GM23338 (cell line): ENCODE measurements at regions not wholly inside any gene's neighbourhood (a gene's known extent, or its start where the extent isn't known, plus 50 kb on each side); places are given as distances from the start of the nearest gene placed in this dataset.

ENCODE experiments used
- ATAC-seq: fragments of 200-7000 bp; cut with Tn5 transposase; 3 replicates; pipeline ENCODE4 v1.9.1; 2020
- DNase-seq: peaks from one replicate; pipeline ENCODE4 v3.0.0-alpha.2; 2015; ENCODE audit warnings: low spot score
- H2AFZ ChIP-seq: fragments of 200-600 bp; sonication (generic); 2 replicates; pipeline ENCODE4 v1.8.0; 2016; ENCODE audit warnings: antibody characterized with exemption, mild to moderate bottlenecking, moderate library complexity
- H3F3A ChIP-seq: fragments of 200-600 bp; sonication (generic); replicated peaks from 2 replicates; pipeline ENCODE4 v1.8.0; 2017; ENCODE audit warnings: antibody characterized with exemption, mixed run types, low read depth
- H3K27ac ChIP-seq: fragments of 200-600 bp; sonication (generic); 2 replicates; pipeline ENCODE4 v1.6.1; 2016; ENCODE audit warnings: low read depth
- H3K27me3 ChIP-seq: fragments of 200-600 bp; sonication (generic); 2 replicates; pipeline ENCODE4 v1.8.0; 2016; ENCODE audit warnings: mild to moderate bottlenecking, mixed run types, moderate library complexity; ENCODE audit not compliant: insufficient read depth
- H3K36me3 ChIP-seq: fragments of 200-600 bp; sonication (generic); 2 replicates; pipeline ENCODE4 v1.8.0; 2016; ENCODE audit warnings: mild to moderate bottlenecking; ENCODE audit not compliant: insufficient read depth
- H3K4me1 ChIP-seq: fragments of 200-600 bp; sonication (generic); 2 replicates; pipeline ENCODE4 v1.8.0; 2016; ENCODE audit warnings: mild to moderate bottlenecking, moderate library complexity; ENCODE audit not compliant: insufficient read depth
- H3K4me2 ChIP-seq: fragments of 200-600 bp; sonication (generic); 2 replicates; pipeline ENCODE4 v1.7.1; 2017; ENCODE audit warnings: mixed run types
- H3K4me3 ChIP-seq: fragments of 200-600 bp; sonication (generic); 2 replicates; pipeline ENCODE4 v1.6.1; 2016; ENCODE audit warnings: mixed run types
- H3K79me2 ChIP-seq: fragments of 200-600 bp; sonication (generic); replicated peaks from 2 replicates; pipeline ENCODE4 v1.8.0; 2017; ENCODE audit warnings: mild to moderate bottlenecking; ENCODE audit not compliant: insufficient read depth
- H3K9me2 ChIP-seq: fragments of 200-600 bp; sonication (generic); 2 replicates; pipeline ENCODE4 v1.8.0; 2017; ENCODE audit not compliant: insufficient read depth
- H4K20me1 ChIP-seq: fragments of 200-600 bp; sonication (generic); replicated peaks from 2 replicates; pipeline ENCODE4 v1.8.0; 2017; ENCODE audit warnings: mild to moderate bottlenecking; ENCODE audit not compliant: insufficient read depth
- H3K27ac Mint-ChIP-seq: 2 replicates; pipeline ENCODE4 v1.8.0; 2020; ENCODE audit warnings: inconsistent platforms, mild to moderate bottlenecking, moderate library complexity, mixed read lengths
- H3K27me3 Mint-ChIP-seq: 3 replicates; pipeline ENCODE4 v1.8.0; 2022; ENCODE audit warnings: low read depth, mild to moderate bottlenecking, moderate library complexity, mixed read lengths, inconsistent platforms; ENCODE audit not compliant: insufficient read depth, poor library complexity
- H3K36me3 Mint-ChIP-seq: 3 replicates; pipeline ENCODE4 v1.8.0; 2021; ENCODE audit warnings: low read depth, mild to moderate bottlenecking, inconsistent platforms, moderate library complexity, mixed read lengths
- H3K4me1 Mint-ChIP-seq: 3 replicates; pipeline ENCODE4 v1.8.0; 2020; ENCODE audit warnings: mild to moderate bottlenecking, inconsistent platforms, mixed read lengths
- H3K4me3 Mint-ChIP-seq: 3 replicates; pipeline ENCODE4 v1.8.0; 2021; ENCODE audit warnings: moderate library complexity, mild to moderate bottlenecking, inconsistent platforms, mixed read lengths
- H3K9me3 Mint-ChIP-seq: 3 replicates; pipeline ENCODE4 v1.8.0; 2020; ENCODE audit warnings: moderate library complexity, mild to moderate bottlenecking, inconsistent platforms, mixed read lengths
- CREB1 ChIP-seq: fragments of 250-450 bp; sonication (Bioruptor Pico); IDR thresholded peaks from 2 replicates; pipeline ENCODE4 v1.5.0; 2020; ENCODE audit warnings: low read depth, mild to moderate bottlenecking, moderate library complexity
- CTCF ChIP-seq, 2 experiments: fragments of 200-600 bp in 1 of 2; sonication (generic) in 1 of 2; conservative IDR thresholded peaks; 2 replicates each; pipeline versions ENCODE4 v1.5.1 to v1.6.1; 2016 to 2017; ENCODE audit warnings: antibody characterized with exemption in 2 of 2, low read depth in 2 of 2, mild to moderate bottlenecking in 2 of 2, moderate library complexity in 1 of 2
- ETS1 ChIP-seq: IDR thresholded peaks from 2 replicates; pipeline ENCODE4 v1.6.1; 2016; ENCODE audit warnings: antibody characterized with exemption
- EZH2 ChIP-seq: fragments of 200-600 bp; sonication (generic); IDR thresholded peaks from one replicate; pipeline ENCODE4 v1.8.0; 2017; ENCODE audit warnings: antibody characterized with exemption, mild to moderate bottlenecking, low read depth; ENCODE audit not compliant: unreplicated experiment
- JUNB ChIP-seq: IDR thresholded peaks from one replicate; pipeline ENCODE4 v1.6.1; 2016; ENCODE audit warnings: antibody characterized with exemption; ENCODE audit not compliant: unreplicated experiment
- NANOG ChIP-seq: IDR thresholded peaks from 2 replicates; pipeline ENCODE4 v1.6.1; 2016; ENCODE audit warnings: antibody characterized with exemption, borderline replicate concordance
- POLR2AphosphoS5 ChIP-seq: IDR thresholded peaks from 2 replicates; pipeline ENCODE4 v1.6.1; 2016; ENCODE audit warnings: antibody characterized with exemption, low read depth
- STAT1 ChIP-seq: IDR thresholded peaks from one replicate; pipeline ENCODE4 v1.6.1; 2016; ENCODE audit warnings: antibody characterized with exemption; ENCODE audit not compliant: unreplicated experiment
- ZNF114 ChIP-seq: fragments of 250-450 bp; sonication (Bioruptor Pico); IDR thresholded peaks from 2 replicates; pipeline ENCODE4 v1.5.0; 2020; ENCODE audit warnings: mild to moderate bottlenecking, moderate library complexity

GRCh38 chr20:17818187-17818586, 118.4 kb downstream of the BANF2 start:
- no peak overlapping the region for H3K4me3 ChIP-seq
- H3K4me1 ChIP-seq: peaks cover under 1% of the 10 kb centered on the region
- H3K79me2 ChIP-seq: no peaks in the 10 kb centered on the region
- H3K36me3 ChIP-seq: no peaks in the 10 kb centered on the region
- 0 out of 2 replicates have a peak, but pooled peaks cover 12% of the 10 kb centered on the region for H3K9me2 ChIP-seq
- Mint-ChIP-seq H3K4me1 (peaks cover 9% of the 10 kb centered on the region), H3K27me3 (no peaks in the 10 kb centered on the region), H3K4me3 (no peak overlapping the region), H3K9me3 (peaks cover 4% of the 10 kb centered on the region), H3K27ac (no peak overlapping the region), H3K36me3 (peaks cover 3% of the 10 kb centered on the region; the same call in 1 of the 3 replicates)
- no peaks in the 10 kb centered on the region for H3F3A ChIP-seq
- TF ChIP-seq STAT1: no peak
- TF ChIP-seq CTCF (conservative IDR thresholded peaks at IDR 0.05; ENCODE audit: low read depth in 2 of 2): no peak
- H4K20me1 ChIP-seq: no peaks in the 10 kb centered on the region
- H3K27me3 ChIP-seq: no peaks in the 10 kb centered on the region
- no peak overlapping the region for H3K27ac ChIP-seq
- H3K4me2 ChIP-seq: no peak overlapping the region
- no peak for DNase-seq
- H2AFZ ChIP-seq: no peak overlapping the region
- ATAC-seq: no peak

- peaks cover 4% of the 10 kb centered on the region for H3K9me3 Mint-ChIP-seq
- ATAC-seq (no peak), DNase-seq (no peak)
- Histone ChIP-seq H3K27me3 (no peaks in the 10 kb centered on the region), H3K4me2 (no peak overlapping the region), H3K4me3 (no peak overlapping the region), H3K9me2 (0 out of 2 replicates have a peak, but pooled peaks cover 12% of the 10 kb centered on the region), H3K36me3 (no peaks in the 10 kb centered on the region), H4K20me1 (no peaks in the 10 kb centered on the region), H3K27ac (no peak overlapping the region), H3K4me1 (no peaks in the 10 kb centered on the region), H3F3A (no peaks in the 10 kb centered on the region), H2AFZ (no peak overlapping the region), H3K79me2 (no peaks in the 10 kb centered on the region)
- peaks cover under 1% of the 10 kb centered on the region for H3K4me1 Mint-ChIP-seq
- no peaks in the 10 kb centered on the region for H3K27me3 Mint-ChIP-seq
- peaks cover 3% of the 10 kb centered on the region; the same call in 1 of the 3 replicates for H3K36me3 Mint-ChIP-seq
- H3K27ac Mint-ChIP-seq: no peak overlapping the region
- H3K4me3 Mint-ChIP-seq: no peak overlapping the region
- no peak for TF ChIP-seq EZH2
- TF ChIP-seq POLR2AphosphoS5: no peak
- no peak for TF ChIP-seq STAT1
- TF ChIP-seq ZNF114 (CRISPR knock-in tag): no peak
- TF ChIP-seq NANOG: no peak
- no peak for TF ChIP-seq CREB1 (CRISPR knock-in tag)
- no peak for TF ChIP-seq CTCF (conservative IDR thresholded peaks at IDR 0.05; ENCODE audit: low read depth in 2 of 2)
- no peak for TF ChIP-seq JUNB
- no peak for TF ChIP-seq ETS1
Observed at GRCh38 chr20:17816804-17817587, 117.2 kb downstream of the BANF2 start.
